ENCODE measurements at regions not wholly inside any gene's neighbourhood (a gene's known extent, or its start where the extent isn't known, plus 50 kb on each side); places are given as distances from the start of the nearest gene placed in this dataset.

- TF ChIP-seq CTCF (conservative IDR thresholded peaks at IDR 0.05 in 1 of 2, IDR thresholded peaks at IDR 0.05 in 1 of 2; ENCODE audit: extremely low read depth in 1 of 2, insufficient read depth in 1 of 2, low read depth in 1 of 2, low read length in 2 of 2): no peak
- no peak for TF ChIP-seq EZH2 (IDR thresholded peaks at IDR 0.05; ENCODE audit: borderline replicate concordance, low read length)
Observed at GRCh38 chr1:102420034-102420433, 423.3 kb upstream of the OLFM3 start.

Measured in mammary epithelial cell (primary cell).